ENCODE measurements at regions not wholly inside any gene's neighbourhood (a gene's known extent, or its start where the extent isn't known, plus 50 kb on each side); places are given as distances from the start of the nearest gene placed in this dataset.

DNA sequence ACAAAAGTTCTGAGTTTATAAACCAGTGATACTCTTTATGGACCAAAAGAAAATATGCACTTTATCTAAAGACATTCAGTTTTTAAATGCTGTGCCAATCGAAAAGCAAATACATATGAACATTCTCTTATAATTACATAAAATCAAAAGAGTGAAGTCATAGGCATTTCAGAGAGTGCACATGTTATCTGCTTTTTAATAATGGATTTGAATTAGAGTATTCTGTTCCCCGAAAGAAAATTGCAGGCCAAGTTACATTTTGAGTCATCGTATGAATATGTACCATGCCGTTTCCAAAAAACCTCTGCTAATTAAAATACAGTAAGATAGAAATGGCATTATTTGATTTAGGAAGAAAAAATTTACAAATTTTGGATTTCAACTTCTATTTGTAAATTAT, 565.7 kb downstream of the ZEB2 start:
- no peak overlapping the region for H3K4me3 ChIP-seq (replicated peaks; ENCODE audit: low read depth, low read length)
- TF ChIP-seq CTCF (IDR thresholded peaks at IDR 0.05; ENCODE audit: low read depth, low read length, missing control alignments) = no peak
- no peak for DNase-seq (ENCODE audit: extremely low read depth, low read depth)

DNA sequence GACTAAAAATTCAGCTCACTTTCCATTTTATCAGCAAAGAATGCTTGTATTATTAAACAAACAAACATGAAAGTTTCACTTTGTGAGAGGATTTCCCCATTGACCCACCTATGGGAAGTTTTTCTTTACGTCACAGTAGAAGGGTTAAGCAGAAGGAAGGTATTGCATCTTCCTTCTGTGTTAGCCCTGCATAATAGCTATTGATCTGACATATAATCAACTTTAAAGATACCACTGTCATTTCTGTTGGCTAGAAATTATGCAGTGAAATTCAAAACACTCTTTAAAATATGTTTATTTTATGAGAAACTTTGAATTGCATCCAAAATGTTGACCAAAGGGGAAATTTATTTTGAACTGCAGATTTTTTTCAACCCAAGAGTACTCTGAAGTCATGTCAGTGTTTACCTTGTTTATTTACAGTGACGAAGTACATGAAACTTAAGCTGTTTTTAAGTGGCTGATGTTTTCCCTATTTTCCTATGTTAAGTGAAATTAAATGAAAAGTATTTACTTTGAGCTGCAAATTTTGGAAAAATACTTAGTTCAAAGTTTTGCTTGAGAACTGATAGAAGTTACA, 566.4 kb downstream of the ZEB2 start:
- no peak for DNase-seq (ENCODE audit: extremely low read depth, low read depth)
- TF ChIP-seq CTCF (IDR thresholded peaks at IDR 0.05; ENCODE audit: low read depth, low read length, missing control alignments) = no peak
- H3K4me3 ChIP-seq (replicated peaks; ENCODE audit: low read depth, low read length) = no peak overlapping the region

- no peak for TF ChIP-seq CTCF (IDR thresholded peaks at IDR 0.05; ENCODE audit: low read depth, low read length, missing control alignments)
- H3K4me3 ChIP-seq (replicated peaks; ENCODE audit: low read depth, low read length) = no peak overlapping the region
- DNase-seq (ENCODE audit: extremely low read depth, low read depth) = no peak
Measured at GRCh38 chr2:143952536-143952935, 567.4 kb downstream of the ZEB2 start.

DNA sequence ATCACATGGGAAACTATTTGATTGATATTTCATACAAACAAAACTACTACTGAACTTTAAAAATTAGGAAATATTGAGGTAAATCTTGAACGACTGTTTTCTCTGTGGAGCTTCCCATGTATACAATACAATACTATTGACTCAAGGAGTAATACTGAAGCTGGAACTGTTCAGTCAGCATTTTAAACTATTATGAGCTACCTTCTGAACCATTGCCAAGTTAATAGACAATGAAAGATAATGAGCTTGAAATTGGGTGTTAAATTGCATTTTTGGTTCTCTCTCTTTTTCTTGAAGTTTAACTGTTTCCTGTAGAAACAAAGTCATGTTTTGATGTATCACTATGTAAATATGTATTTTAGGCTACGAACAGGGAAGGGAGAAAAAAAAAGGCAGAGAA, 569.2 kb downstream of the ZEB2 start:
- no peak for DNase-seq (ENCODE audit: extremely low read depth, low read depth)
- no peak for TF ChIP-seq CTCF (IDR thresholded peaks at IDR 0.05; ENCODE audit: low read depth, low read length, missing control alignments)
- no peak overlapping the region for H3K4me3 ChIP-seq (replicated peaks; ENCODE audit: low read depth, low read length)

- DNase-seq (ENCODE audit: extremely low read depth, low read depth) = no peak
- no peak overlapping the region for H3K4me3 ChIP-seq (replicated peaks; ENCODE audit: low read depth, low read length)
- TF ChIP-seq CTCF (IDR thresholded peaks at IDR 0.05; ENCODE audit: low read depth, low read length, missing control alignments) = no peak
Measured at GRCh38 chr2:143949121-143949848, 570.6 kb downstream of the ZEB2 start.

DNA sequence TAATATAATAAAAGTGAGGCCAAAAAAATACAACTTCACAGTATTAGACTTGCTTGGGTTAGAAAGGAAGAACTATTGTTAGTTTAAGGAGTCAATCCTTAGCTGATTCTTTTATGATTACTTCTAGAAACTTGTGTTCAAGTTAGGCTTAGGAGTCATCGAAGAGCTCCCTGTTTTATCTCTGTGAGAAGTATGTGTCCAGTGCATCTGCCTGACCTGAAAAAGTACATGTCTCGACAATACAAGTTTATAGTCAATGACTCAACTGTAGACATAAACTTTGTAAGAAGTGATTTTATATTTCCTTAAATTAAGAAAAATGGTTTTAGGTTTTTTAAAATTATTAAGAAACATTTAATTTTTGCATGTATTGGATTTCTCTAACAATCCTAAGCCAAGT, 571.2 kb downstream of the ZEB2 start:
- no peak overlapping the region for H3K4me3 ChIP-seq (replicated peaks; ENCODE audit: low read depth, low read length)
- no peak for DNase-seq (ENCODE audit: extremely low read depth, low read depth)
- no peak for TF ChIP-seq CTCF (IDR thresholded peaks at IDR 0.05; ENCODE audit: low read depth, low read length, missing control alignments)
